Adrenal gland (tissue), 9 donors: ENCODE measurements at regions not wholly inside any gene's neighbourhood (a gene's known extent, or its start where the extent isn't known, plus 50 kb on each side); places are given as distances from the start of the nearest gene placed in this dataset.

Experiments used
- DNase-seq, 7 donors: peaks; one replicate each; pipeline ENCODE4 v3.0.0-alpha.2; 2019 to 2020
- H3K27ac ChIP-seq, 5 donors: fragments of 200-600 bp; sonication (generic) in 4 of 5; 1 replicate in 3 of 5; 2 replicates in 2 of 5; pipeline versions ENCODE4 v1.5.1 to v1.8.0; 2016 to 2020; ENCODE audit warnings: mild to moderate bottlenecking in 1 of 5
- H3K27me3 ChIP-seq: fragments of 200-600 bp; 2 replicates; pipeline ENCODE4 v1.8.0; 2021
- H3K36me3 ChIP-seq, 2 donors: fragments of 200-600 bp; replicated peaks in 1 of 2; 1 replicate in 1 of 2; 2 replicates in 1 of 2; pipeline versions ENCODE4 v1.5.1 to v1.8.0; 2018 to 2022
- H3K4me1 ChIP-seq, 2 donors: fragments of 200-600 bp; replicated peaks in 1 of 2; 1 replicate in 1 of 2; 2 replicates in 1 of 2; pipeline versions ENCODE4 v1.5.1 to v1.8.0; 2018 to 2021
- H3K4me3 ChIP-seq, 4 donors: fragments of 200-600 bp; sonication (generic) in 3 of 4; one replicate each; pipeline ENCODE4 v1.5.1; 2016 to 2018
- H3K9me3 ChIP-seq, 3 donors: fragments of 200-600 bp; sonication (generic) in 1 of 3; replicated peaks in 1 of 3; 1 replicate in 2 of 3; 2 replicates in 1 of 3; pipeline versions ENCODE4 v1.5.1 to v1.8.0; 2016 to 2021
- POLR2A ChIP-seq, 2 donors: fragments of 450-650 bp; IDR thresholded peaks; one replicate each; pipeline ENCODE4 v1.6.1; 2017; ENCODE audit warnings: antibody characterized with exemption in 2 of 2, mild to moderate bottlenecking in 2 of 2, moderate library complexity in 1 of 2
- WGBS, 4 donors: extraction: QIAGEN DNeasy Blood & Tissue Kit in 2 of 4; methylation state at CpG; one replicate each; pipeline versions ENCODE4 v1.1.5 to v1.1.7; 2013 to 2017; 5-methylcytosine and 5-hydroxymethylcytosine counted together
- intact Hi-C, 2 donors: fragments of 100-400 bp; cut with DNase I; formaldehyde crosslinking; loops; one replicate each; pipeline versions ENCODE4 v1.14.1 to v1.15.0; 2022 to 2023
- TF ChIP-seq, protein P1 (sequence below), 6 experiments: fragments of 450-650 bp in 4 of 6; fragments of 200-600 bp in 2 of 6; sonication (generic) in 1 of 6; IDR thresholded peaks; 1 replicate in 5 of 6; 2 replicates in 1 of 6; pipeline versions ENCODE4 v1.5.1 to v1.8.0; 2016 to 2021; ENCODE audit warnings: antibody characterized with exemption in 6 of 6, mild to moderate bottlenecking in 2 of 6, moderate library complexity in 1 of 6
- donor health status: healthy with polysubstance abuse.
- donor health status: Bipolar disorder and iron deficiency.
- donor health status: DM: yes; HTN: yes; CAD: no.
- donor health status: DM: no; HTN: no; CAD: no.
- donor health status: DM: no; HTN: no; CAD: no.

DNA sequence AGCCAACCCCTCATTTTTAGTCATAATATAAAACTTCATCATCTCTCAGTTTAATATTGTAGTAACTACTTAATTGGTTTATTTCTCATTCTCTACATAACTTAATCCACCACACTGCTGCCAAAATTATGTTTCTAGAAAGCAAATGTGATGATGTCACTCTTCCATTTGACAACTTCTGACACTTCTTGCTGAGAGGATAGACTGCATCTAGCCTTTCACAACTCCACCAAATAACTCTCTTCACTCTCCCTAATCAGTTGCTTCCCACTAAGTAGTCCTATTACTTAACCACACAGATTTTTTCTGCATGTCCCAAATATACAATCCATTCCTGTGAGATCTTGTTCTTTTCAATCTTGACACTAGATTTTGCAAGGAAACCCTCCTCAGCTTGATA, 951.3 kb downstream of the EPHA7 start:
- Histone ChIP-seq H3K36me3 (no peaks in the 10 kb centered on the region), H3K4me3 (no peak overlapping the region), H3K9me3 (no peaks in the 10 kb centered on the region), H3K4me1 (no peaks in the 10 kb centered on the region), H3K27me3 (no peaks in the 10 kb centered on the region), H3K27ac (no peak overlapping the region)
- intact Hi-C loops: no loop called here
- no peak for DNase-seq
- TF ChIP-seq, protein P1, sequence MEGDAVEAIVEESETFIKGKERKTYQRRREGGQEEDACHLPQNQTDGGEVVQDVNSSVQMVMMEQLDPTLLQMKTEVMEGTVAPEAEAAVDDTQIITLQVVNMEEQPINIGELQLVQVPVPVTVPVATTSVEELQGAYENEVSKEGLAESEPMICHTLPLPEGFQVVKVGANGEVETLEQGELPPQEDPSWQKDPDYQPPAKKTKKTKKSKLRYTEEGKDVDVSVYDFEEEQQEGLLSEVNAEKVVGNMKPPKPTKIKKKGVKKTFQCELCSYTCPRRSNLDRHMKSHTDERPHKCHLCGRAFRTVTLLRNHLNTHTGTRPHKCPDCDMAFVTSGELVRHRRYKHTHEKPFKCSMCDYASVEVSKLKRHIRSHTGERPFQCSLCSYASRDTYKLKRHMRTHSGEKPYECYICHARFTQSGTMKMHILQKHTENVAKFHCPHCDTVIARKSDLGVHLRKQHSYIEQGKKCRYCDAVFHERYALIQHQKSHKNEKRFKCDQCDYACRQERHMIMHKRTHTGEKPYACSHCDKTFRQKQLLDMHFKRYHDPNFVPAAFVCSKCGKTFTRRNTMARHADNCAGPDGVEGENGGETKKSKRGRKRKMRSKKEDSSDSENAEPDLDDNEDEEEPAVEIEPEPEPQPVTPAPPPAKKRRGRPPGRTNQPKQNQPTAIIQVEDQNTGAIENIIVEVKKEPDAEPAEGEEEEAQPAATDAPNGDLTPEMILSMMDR (IDR thresholded peaks at IDR 0.05): no peak
- TF ChIP-seq POLR2A (IDR thresholded peaks at IDR 0.05): no peak

DNA sequence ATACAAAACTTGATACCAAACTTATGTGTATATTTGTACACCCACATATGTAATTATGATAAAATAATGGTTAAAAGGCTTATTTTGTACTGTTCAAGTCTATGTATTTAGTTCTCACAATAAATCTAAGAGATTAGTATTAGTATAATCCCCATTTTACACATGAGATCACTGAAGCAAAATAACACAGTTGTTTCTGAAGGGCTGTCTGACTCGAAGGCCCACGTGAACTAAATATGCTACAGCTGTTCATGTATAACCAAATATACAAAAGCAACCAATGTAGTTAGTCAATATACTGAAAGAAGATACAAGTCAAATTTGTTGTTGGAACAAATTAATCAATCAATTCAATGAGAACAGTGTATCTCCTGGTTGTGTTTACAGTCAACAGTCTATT, 959.2 kb downstream of the EPHA7 start:
- TF ChIP-seq, protein P1 (IDR thresholded peaks at IDR 0.05): no peak
- no peak for TF ChIP-seq POLR2A (IDR thresholded peaks at IDR 0.05)
- no peaks in the 10 kb centered on the region for H3K9me3 ChIP-seq
- no peak overlapping the region for H3K4me3 ChIP-seq
- H3K27me3 ChIP-seq: no peaks in the 10 kb centered on the region
- no peak for DNase-seq
- 81 to 92% (median 87%) methylated on average over 2 of the region's 2 CpGs for WGBS, 4 donors
- no peak overlapping the region for H3K27ac ChIP-seq
- H3K36me3 ChIP-seq: no peaks in the 10 kb centered on the region
- H3K4me1 ChIP-seq: no peaks in the 10 kb centered on the region
- intact Hi-C loops: no loop called here

DNA sequence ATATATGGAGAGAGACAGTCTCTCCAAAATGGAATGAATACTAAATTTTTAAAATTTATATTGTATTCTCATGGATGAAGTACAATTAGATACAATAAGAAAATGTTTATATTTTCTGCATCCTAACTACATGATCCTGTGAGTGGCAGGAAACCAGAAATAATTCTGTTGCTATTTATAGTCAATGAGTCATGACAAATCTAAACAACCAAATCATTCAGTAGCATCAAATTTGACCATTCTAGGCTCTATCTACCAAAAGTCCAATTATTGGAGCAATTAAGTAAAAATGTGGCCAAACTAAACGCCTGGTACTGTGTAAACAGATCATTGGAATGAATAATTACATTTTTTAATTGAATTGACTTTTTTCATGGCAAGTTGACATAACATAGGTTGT, 959.8 kb downstream of the EPHA7 start:
- H3K4me3 ChIP-seq: no peak overlapping the region
- H3K9me3 ChIP-seq: no peaks in the 10 kb centered on the region
- WGBS, 4 donors: 0 to 35% (median 16%) methylated on average over 1 of the region's 1 CpG
- no peak for DNase-seq
- intact Hi-C loops: no loop called here
- H3K4me1 ChIP-seq: no peaks in the 10 kb centered on the region
- no peaks in the 10 kb centered on the region for H3K36me3 ChIP-seq
- H3K27me3 ChIP-seq: no peaks in the 10 kb centered on the region
- H3K27ac ChIP-seq: no peak overlapping the region
- TF ChIP-seq, protein P1 (IDR thresholded peaks at IDR 0.05): no peak
- no peak for TF ChIP-seq POLR2A (IDR thresholded peaks at IDR 0.05)

DNA sequence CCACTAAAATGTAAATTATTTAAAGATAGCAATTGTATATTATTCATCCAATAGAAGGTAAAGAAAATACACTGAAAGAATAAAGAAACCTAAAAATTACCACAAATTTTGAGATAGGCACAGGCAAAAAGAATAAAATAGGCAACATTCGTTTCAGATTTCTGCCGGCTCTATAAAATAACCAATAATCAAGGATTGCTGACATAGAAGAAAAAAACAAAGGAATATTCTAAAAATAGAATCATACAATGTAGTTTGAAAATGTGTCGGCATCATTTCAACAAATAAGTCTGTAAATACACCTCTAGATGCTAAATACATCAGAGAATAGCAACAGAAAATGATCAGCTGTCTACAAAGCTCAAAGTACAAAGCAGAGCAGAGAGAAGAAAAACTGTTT, 973.3 kb downstream of the EPHA7 start:
- intact Hi-C loops: no loop called here
- Histone ChIP-seq H3K9me3 (no peaks in the 10 kb centered on the region), H3K4me3 (no peak overlapping the region), H3K27me3 (no peaks in the 10 kb centered on the region), H3K27ac (no peak overlapping the region), H3K36me3 (no peaks in the 10 kb centered on the region), H3K4me1 (no peaks in the 10 kb centered on the region)
- DNase-seq: no peak
- TF ChIP-seq POLR2A (IDR thresholded peaks at IDR 0.05): no peak
- TF ChIP-seq, protein P1 (IDR thresholded peaks at IDR 0.05): no peak
- 72 to 81% (median 78%) methylated on average over 3 of the region's 3 CpGs for WGBS, 4 donors
